ENCODE measurements at regions not wholly inside any gene's neighbourhood (a gene's known extent, or its start where the extent isn't known, plus 50 kb on each side); places are given as distances from the start of the nearest gene placed in this dataset.

GRCh38 chr17:72400863-72401262, 280.0 kb downstream of the SOX9 start:
- no peak for TF ChIP-seq BACH2 (CRISPR knock-in tag; IDR thresholded peaks at IDR 0.05; ENCODE audit: borderline replicate concordance)
- TF ChIP-seq GLIS3 (CRISPR knock-in tag; IDR thresholded peaks at IDR 0.05), result no peak
- TF ChIP-seq RARB (CRISPR knock-in tag; IDR thresholded peaks at IDR 0.05), result no peak
- no peak for TF ChIP-seq ZNF8 (CRISPR knock-in tag; IDR thresholded peaks at IDR 0.05)
- TF ChIP-seq CSDC2 (CRISPR knock-in tag; IDR thresholded peaks at IDR 0.05), result no peak
- TF ChIP-seq PPARA (CRISPR knock-in tag; IDR thresholded peaks at IDR 0.05; ENCODE audit: borderline replicate concordance), result no peak
- TF ChIP-seq ZC3H10 (CRISPR knock-in tag; IDR thresholded peaks at IDR 0.05), result no peak
- no peak for TF ChIP-seq SNAI2 (CRISPR knock-in tag; IDR thresholded peaks at IDR 0.05)
- no peak for TF ChIP-seq ZFP30 (CRISPR knock-in tag; IDR thresholded peaks at IDR 0.05)
- no peak for TF ChIP-seq TCF4 (CRISPR knock-in tag; IDR thresholded peaks at IDR 0.05; ENCODE audit: borderline replicate concordance)
- no peak for TF ChIP-seq ESRRG (CRISPR knock-in tag; IDR thresholded peaks at IDR 0.05)
- no peak for TF ChIP-seq ISL1 (CRISPR knock-in tag; IDR thresholded peaks at IDR 0.05)
- TF ChIP-seq ZNF565 (CRISPR knock-in tag; conservative IDR thresholded peaks at IDR 0.05; ENCODE audit: low read depth), result no peak
- no peak for TF ChIP-seq TOX (CRISPR knock-in tag; IDR thresholded peaks at IDR 0.05; ENCODE audit: borderline replicate concordance)
- no peak for TF ChIP-seq ZNF70 (CRISPR knock-in tag; IDR thresholded peaks at IDR 0.05)
- no peak for TF ChIP-seq CREB5 (CRISPR knock-in tag; IDR thresholded peaks at IDR 0.05; ENCODE audit: low read depth)
- no peak for TF ChIP-seq OSR1 (CRISPR knock-in tag; IDR thresholded peaks at IDR 0.05)
- no peak for TF ChIP-seq TSHZ2 (CRISPR knock-in tag; IDR thresholded peaks at IDR 0.05)
- no peak for TF ChIP-seq ARNTL (CRISPR knock-in tag; IDR thresholded peaks at IDR 0.05; ENCODE audit: borderline replicate concordance, low read depth)
- TF ChIP-seq CSRNP3 (CRISPR knock-in tag; IDR thresholded peaks at IDR 0.05), result no peak
- ATAC-seq, result peak; percentile 14; the same call in 1 of the 3 replicates

GRCh38 chr17:72401883-72402726, 281.3 kb downstream of the SOX9 start:
- TF ChIP-seq PATZ1 (CRISPR knock-in tag; IDR thresholded peaks at IDR 0.05; ENCODE audit: borderline replicate concordance) (no peak), PPARA (CRISPR knock-in tag; IDR thresholded peaks at IDR 0.05; ENCODE audit: borderline replicate concordance) (no peak), ZNF70 (CRISPR knock-in tag; IDR thresholded peaks at IDR 0.05) (no peak), ARNTL (CRISPR knock-in tag; IDR thresholded peaks at IDR 0.05; ENCODE audit: borderline replicate concordance, low read depth) (no peak), ZFP3 (CRISPR knock-in tag; IDR thresholded peaks at IDR 0.05) (no peak), CSDC2 (CRISPR knock-in tag; IDR thresholded peaks at IDR 0.05) (no peak), BACH2 (CRISPR knock-in tag; IDR thresholded peaks at IDR 0.05; ENCODE audit: borderline replicate concordance) (no peak), TSHZ2 (CRISPR knock-in tag; IDR thresholded peaks at IDR 0.05) (no peak), ZNF8 (CRISPR knock-in tag; IDR thresholded peaks at IDR 0.05) (no peak), POU6F1 (CRISPR knock-in tag; IDR thresholded peaks at IDR 0.05; ENCODE audit: borderline replicate concordance, low read depth) (no peak), TCF4 (CRISPR knock-in tag; IDR thresholded peaks at IDR 0.05; ENCODE audit: borderline replicate concordance) (no peak), SNAI2 (CRISPR knock-in tag; IDR thresholded peaks at IDR 0.05) (no peak), CSRNP3 (CRISPR knock-in tag; IDR thresholded peaks at IDR 0.05) (no peak), GLIS3 (CRISPR knock-in tag; IDR thresholded peaks at IDR 0.05) (no peak)
- no peak for ATAC-seq
